Bronchial epithelial cell (primary cell): ENCODE measurements at regions not wholly inside any gene's neighbourhood (a gene's known extent, or its start where the extent isn't known, plus 50 kb on each side); places are given as distances from the start of the nearest gene placed in this dataset.

Source experiments
- DNase-seq: peaks from one replicate; pipeline ENCODE4 v3.0.0-alpha.2; 2010; ENCODE audit warnings: low read depth
- FAIRE-seq: peaks from 2 replicates; lab custom pipeline; 2011; peaks lifted over from hg19 to GRCh38; lab: Jason Lieb, UNC
- H3K27me3 ChIP-seq: 2 replicates; pipeline ENCODE4 v1.5.1; 2011; ENCODE audit warnings: low read length; ENCODE audit not compliant: control insufficient read depth, insufficient read depth
- H3K36me3 ChIP-seq: 2 replicates; pipeline ENCODE4 v1.5.1; 2011; ENCODE audit warnings: low read length; ENCODE audit not compliant: control insufficient read depth, insufficient read depth
- H3K4me3 ChIP-seq: 2 replicates; pipeline ENCODE4 v1.5.1; 2011; ENCODE audit warnings: mild to moderate bottlenecking, low read depth, low read length, control low read depth
- CTCF ChIP-seq: IDR thresholded peaks from 2 replicates; pipeline ENCODE4 v1.5.1; 2011; ENCODE audit warnings: mild to moderate bottlenecking, moderate library complexity, low read length, control low read depth, inconsistent platforms; ENCODE audit not compliant: insufficient read depth, severe bottlenecking

- no peak for TF ChIP-seq CTCF
- Histone ChIP-seq H3K4me3 (no peak overlapping the region), H3K27me3 (peaks cover 3% of the 10 kb centered on the region), H3K36me3 (no peaks in the 10 kb centered on the region)
- DNase-seq (no peak), FAIRE-seq (no peak)
Observed at GRCh38 chr17:77001487-77001886, 133.3 kb downstream of the MGAT5B start.

GRCh38 chr17:77002103-77003045, 134.2 kb downstream of the MGAT5B start:
- DNase-seq (peak; percentile 69), FAIRE-seq (no peak)
- H3K4me3 ChIP-seq = no peak overlapping the region
- no peak for TF ChIP-seq CTCF
- H3K36me3 ChIP-seq = no peaks in the 10 kb centered on the region
- no peaks in the 10 kb centered on the region for H3K27me3 ChIP-seq

GRCh38 chr17:77003699-77004098, 135.5 kb downstream of the MGAT5B start:
- Histone ChIP-seq H3K36me3 (no peaks in the 10 kb centered on the region), H3K4me3 (no peak overlapping the region), H3K27me3 (no peaks in the 10 kb centered on the region)
- TF ChIP-seq CTCF = no peak
- FAIRE-seq = no peak
- DNase-seq = peak; percentile 12

GRCh38 chr17:77006971-77007649, 133.7 kb upstream of the SEC14L1 start:
- no peak for TF ChIP-seq CTCF
- DNase-seq = no peak
- Histone ChIP-seq H3K27me3 (no peaks in the 10 kb centered on the region), H3K4me3 (no peak overlapping the region), H3K36me3 (no peaks in the 10 kb centered on the region)
- FAIRE-seq = no peak

- no peaks in the 10 kb centered on the region for H3K27me3 ChIP-seq
- no peak for FAIRE-seq
- no peak for DNase-seq
Observed at GRCh38 chr17:77009877-77010276, 130.9 kb upstream of the SEC14L1 start.

More at GRCh38 chr17:77009877-77010276, 130.9 kb upstream of the SEC14L1 start:
- no peak for TF ChIP-seq CTCF
- H3K36me3 ChIP-seq = no peaks in the 10 kb centered on the region
- H3K4me3 ChIP-seq = no peak overlapping the region
